GM10266 (cell line): ENCODE measurements at regions not wholly inside any gene's neighbourhood (a gene's known extent, or its start where the extent isn't known, plus 50 kb on each side); places are given as distances from the start of the nearest gene placed in this dataset.

Experiments used
- DNase-seq: peaks from one replicate; pipeline ENCODE4 v3.0.0; 2012; ENCODE audit errors: extremely low spot score
- TF ChIP-seq, protein P1 (sequence below): IDR thresholded peaks from 2 replicates; pipeline ENCODE4 v1.5.1; 2012; ENCODE audit warnings: mild to moderate bottlenecking, low read depth; ENCODE audit not compliant: control insufficient read depth, insufficient read depth; ENCODE audit errors: missing control alignments

DNA sequence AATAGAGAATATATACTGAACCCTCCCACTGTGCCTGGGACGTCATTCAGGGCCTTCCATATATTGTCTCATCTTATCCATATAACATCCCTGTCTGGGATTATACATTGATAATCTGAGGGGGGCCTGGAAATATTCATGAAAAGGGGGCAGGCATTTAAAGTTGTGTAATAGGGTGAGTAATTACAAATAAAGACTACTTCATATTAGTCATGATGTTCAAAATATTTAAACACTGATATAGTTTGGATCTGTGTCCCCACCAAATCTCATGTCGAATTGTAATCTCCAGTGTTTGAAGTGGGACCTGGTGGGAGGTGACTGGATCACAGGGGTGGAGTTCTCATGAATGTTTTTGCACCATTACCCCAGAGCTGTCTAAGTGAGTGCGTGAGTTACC, 97.8 kb downstream of the AQP9 start:
- TF ChIP-seq, protein P1, sequence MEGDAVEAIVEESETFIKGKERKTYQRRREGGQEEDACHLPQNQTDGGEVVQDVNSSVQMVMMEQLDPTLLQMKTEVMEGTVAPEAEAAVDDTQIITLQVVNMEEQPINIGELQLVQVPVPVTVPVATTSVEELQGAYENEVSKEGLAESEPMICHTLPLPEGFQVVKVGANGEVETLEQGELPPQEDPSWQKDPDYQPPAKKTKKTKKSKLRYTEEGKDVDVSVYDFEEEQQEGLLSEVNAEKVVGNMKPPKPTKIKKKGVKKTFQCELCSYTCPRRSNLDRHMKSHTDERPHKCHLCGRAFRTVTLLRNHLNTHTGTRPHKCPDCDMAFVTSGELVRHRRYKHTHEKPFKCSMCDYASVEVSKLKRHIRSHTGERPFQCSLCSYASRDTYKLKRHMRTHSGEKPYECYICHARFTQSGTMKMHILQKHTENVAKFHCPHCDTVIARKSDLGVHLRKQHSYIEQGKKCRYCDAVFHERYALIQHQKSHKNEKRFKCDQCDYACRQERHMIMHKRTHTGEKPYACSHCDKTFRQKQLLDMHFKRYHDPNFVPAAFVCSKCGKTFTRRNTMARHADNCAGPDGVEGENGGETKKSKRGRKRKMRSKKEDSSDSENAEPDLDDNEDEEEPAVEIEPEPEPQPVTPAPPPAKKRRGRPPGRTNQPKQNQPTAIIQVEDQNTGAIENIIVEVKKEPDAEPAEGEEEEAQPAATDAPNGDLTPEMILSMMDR = no peak

DNA sequence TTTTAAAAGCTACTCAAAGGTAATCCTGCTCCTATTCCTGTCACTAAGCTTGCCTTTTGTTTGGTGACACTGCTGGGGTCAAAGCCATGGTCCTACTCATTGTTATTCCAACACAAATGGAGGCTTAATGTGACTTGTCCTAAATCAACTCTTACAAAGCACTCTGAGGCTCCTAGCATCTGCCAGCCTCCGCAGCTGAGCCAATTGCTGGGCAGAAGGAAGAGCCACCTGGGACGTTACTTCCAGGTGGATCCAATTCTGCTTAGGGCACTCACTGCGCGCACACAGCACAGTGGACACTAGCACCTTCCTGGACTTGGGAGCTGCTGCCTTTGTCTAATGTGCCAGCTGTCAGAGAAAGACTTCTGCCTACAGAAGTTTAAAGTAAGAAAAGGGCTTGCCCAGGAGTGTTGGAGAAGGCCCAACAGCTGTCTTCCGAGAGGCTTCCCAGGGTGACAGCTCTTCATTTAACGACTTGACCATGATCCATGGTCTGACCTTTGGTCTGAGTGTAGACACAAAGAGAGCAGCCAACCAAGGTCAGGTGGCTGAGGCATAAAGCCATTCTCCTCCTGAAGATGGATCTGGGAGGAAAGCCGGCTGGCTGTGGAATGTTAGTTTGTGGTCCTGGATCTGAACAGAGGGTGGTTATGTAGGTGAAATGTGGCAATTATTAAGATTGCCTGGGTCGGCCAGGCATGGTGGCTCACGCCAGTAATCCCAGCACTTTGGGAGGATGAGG, 102.2 kb downstream of the AQP9 start:
- no peak for DNase-seq
- TF ChIP-seq, protein P1 = no peak

More for the DNA sequence above, 97.8 kb downstream of the AQP9 start:
- no peak for DNase-seq

DNA sequence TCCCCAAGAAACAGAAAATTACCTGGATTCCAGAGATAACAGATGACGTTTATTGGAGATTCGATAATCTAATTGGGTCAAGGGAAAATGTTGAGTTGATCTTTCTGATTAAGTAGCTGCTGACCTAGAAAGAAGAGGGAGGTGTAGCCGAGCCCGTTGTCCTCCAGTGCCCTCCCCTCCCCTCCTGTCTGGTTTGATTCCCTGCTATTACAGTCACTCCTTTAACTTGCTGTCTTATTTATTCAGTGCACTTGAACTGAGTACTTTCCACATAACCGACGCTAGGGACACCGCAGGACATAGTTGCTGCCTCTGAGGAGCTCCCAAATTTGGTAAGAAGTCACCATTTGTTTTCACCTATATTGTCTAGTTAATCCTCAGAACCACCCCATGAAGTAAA, 103.7 kb downstream of the AQP9 start:
- TF ChIP-seq, protein P1 = no peak
- DNase-seq = no peak

DNA sequence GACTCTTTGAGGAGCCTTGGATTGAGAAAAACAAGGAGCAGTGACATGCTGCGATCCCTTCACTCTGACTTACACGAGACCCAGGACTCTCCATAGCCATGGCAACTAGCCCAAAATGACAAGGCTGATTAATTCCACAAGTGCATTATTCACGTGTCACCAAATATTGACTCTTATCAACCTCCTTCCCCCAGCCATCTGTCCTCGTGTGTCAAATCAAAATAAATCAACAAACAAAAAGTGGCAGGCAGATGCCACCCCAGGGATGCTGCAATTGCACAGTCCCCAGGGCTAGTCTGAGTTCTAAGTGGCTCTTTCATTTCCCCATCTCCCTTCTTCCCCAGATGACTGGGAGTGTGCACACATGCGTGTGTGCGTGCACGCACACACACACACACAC, 104.9 kb downstream of the AQP9 start:
- no peak for DNase-seq
- TF ChIP-seq, protein P1 = no peak

DNA sequence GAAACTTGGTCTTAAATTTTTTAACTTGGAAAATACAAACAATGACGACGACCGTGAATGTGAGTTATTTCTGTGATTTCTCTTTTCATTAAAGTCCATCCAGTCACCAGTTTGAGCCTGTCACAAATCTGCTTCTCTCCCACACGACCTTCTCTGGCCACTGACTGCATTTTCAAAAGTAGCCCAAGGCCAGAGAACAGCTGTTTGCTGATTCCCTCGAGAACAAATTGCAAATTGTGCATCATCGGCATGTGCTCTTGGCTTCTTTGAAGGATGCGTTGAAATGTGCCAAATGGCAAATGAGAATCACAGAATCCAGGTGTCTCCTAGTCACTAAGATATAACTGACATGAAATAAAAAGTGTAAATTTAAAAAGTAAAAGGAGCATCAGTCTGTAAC, 106.4 kb downstream of the AQP9 start:
- TF ChIP-seq, protein P1 = no peak
- DNase-seq = no peak

DNA sequence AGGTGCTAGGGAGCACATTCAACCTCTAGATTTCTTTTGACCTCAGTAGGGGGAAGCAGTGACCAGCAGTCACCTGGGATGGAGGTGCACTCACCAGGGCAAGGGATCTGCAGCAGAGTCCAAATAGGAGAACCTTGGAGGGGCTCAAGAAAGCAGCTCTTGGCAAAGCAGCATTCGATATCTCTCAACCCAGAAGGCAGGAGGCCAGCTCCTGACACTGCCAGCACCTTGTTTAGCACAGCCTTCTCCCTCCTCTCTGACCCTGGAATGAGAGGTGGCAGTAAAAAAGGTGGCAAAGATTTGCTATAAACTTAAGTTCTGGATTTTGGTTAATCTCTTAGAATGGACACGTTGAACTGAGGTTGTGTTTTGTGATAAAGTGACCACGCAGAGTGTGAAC, 107.9 kb downstream of the AQP9 start:
- TF ChIP-seq, protein P1 = no peak
- no peak for DNase-seq
